ENCODE measurements at regions not wholly inside any gene's neighbourhood (a gene's known extent, or its start where the extent isn't known, plus 50 kb on each side); places are given as distances from the start of the nearest gene placed in this dataset.
"Not testable (repeated sequence)": the region's sequence is repeated elsewhere in the genome, so short reads cannot be mapped to it uniquely, and the experiment has no call there.

DNA sequence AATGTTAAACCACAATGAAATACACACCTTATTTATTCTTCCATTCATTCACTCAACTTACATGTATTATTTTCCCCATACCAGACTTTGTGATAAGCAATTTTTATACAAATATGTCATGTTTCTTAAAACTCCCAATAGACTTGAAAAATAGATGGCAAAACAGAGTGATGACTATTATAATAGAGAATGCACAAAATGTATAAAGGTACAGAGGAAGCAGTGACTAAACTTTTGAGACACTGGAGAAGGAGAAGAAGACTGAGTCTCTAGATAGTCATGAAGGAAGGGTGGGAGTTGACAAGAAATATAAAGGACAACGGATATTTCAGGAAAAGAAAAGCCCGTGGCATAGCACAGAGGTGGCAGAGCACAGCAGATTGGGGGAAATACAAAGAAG, 198.1 kb upstream of the SLC39A10 start:
- no peak for DNase-seq (ENCODE audit: low spot score)

DNA sequence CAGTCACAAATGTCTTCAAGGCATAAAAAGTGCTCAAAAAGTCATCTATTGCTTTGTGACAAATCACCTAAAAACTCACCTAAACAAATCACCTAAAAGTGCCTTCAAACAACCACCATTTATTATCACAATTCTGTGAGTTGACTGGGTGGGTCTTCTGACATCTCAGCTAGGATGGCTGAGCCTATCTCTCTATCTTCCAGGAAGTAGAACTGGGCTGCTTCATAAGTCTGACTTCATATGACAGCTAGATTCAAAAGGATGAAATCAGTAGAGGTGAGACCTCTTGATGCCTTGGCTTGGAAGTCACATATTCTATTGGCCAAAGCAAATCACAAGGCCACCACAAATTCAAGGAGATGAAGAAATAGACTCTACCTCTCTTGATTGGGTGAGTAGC, 199.2 kb upstream of the SLC39A10 start:
- no peak for DNase-seq (ENCODE audit: low spot score)

DNA sequence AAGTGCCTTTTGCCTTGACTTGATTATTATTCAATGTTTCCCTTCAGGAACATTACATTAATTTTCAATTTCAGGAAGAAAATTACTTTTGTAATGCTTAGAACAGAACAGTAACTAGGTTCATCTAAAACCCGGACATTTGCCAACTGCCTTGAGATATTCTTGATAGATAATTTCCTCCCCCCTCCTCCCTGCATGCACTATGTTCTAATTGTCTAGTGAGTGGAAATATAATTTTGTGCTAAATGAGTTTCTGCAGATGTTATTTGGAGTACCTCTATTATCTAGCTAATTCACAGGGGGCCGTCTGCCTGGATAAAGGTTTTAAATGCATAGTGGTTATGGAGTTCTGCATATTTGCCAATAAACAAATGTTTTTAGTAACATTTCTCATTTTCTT, 200.3 kb upstream of the SLC39A10 start:
- no peak for DNase-seq (ENCODE audit: low spot score)

- no peak for DNase-seq (ENCODE audit: low spot score)
Observed at GRCh38 chr2:195451160-195451559, 205.9 kb upstream of the SLC39A10 start.

- no peak for DNase-seq (ENCODE audit: low spot score)
Observed at GRCh38 chr2:195450552-195451113, 206.4 kb upstream of the SLC39A10 start.

DNA sequence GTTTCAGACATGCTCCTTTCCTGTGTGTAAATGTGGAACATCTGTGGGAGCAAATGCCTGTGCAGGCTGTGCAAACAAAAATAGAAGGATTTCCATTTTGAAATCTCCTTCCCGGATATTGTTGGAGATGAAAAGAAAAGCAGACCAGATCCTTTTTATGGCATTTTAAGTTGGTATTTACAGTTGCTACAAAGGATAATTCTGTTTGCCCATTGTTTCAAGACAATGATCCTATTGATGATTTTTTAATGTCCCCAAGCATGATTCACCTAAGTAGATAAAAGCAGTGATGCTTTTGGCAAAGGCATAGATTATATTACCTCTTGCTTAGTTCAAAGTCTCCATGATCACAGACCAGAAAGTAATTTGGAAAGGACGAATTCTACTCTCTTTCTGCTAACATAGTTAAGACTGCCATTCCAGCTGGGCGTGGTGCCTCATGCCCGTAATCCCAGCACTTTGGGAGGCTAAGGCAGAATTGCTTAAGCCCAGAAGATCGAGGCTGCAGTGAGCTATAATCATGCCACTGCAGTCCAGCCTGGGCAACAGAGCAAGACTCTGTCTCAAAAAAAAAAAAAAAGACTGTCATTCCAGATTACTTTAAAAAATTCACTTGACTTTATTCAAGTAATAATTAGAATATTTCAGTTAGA, 209.6 kb upstream of the SLC39A10 start:
- no peak for DNase-seq (ENCODE audit: low spot score)

- DNase-seq (ENCODE audit: low spot score), result no peak
Observed at GRCh38 chr2:195445639-195446038, 211.4 kb upstream of the SLC39A10 start.

DNA sequence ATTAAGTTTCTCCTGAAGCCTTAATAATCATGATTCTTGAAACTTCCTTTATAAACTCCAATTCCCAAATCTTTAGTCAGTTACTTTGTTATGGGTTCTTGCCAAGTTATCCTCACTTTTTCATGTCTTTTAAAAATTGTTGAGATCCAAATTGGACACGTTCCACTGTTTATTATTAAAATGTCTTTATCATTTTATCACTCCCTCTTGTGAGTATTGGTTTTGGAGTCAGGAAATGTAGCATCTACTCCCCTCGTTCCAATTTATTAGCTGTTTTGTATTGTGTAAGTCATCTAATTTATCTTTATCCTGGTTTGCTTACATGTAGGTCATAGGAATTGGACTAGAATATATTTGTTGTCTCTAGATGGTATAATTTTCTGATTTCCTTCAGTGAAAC, 213.1 kb upstream of the SLC39A10 start:
- DNase-seq (ENCODE audit: low spot score), result no peak

DNA sequence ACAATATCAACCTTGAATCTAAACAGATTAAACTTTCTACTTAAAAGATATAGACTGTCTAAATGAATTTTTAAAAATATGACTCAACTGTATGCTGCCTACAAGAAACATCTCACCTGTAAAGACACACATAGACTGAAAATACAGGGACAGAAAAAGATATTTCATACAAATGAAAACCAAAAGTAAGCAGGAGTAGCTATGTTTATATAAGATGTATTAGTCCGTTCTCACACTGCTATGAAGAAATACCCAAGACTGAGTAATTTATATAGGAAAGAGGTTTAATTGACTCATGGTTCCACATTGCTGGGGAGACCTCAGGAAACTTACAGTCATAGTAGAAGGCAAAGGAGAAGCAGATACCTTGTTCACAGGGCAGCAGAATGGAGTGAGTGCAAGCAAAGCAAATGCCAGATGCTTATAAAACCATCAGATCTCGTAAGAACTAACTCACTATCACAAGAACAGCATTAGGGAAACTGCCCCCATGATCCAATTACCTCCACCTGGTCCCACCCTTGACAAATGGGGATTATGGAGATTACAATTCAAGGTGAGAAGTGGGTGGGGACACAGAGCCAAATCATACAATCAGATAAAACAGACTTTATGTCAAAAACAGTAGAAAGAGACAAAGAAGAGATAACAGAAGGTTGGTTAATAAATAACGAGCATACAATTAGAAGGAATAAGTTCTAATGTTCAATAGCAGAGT, 214.4 kb upstream of the SLC39A10 start:
- no peak for DNase-seq (ENCODE audit: low spot score)

DNA sequence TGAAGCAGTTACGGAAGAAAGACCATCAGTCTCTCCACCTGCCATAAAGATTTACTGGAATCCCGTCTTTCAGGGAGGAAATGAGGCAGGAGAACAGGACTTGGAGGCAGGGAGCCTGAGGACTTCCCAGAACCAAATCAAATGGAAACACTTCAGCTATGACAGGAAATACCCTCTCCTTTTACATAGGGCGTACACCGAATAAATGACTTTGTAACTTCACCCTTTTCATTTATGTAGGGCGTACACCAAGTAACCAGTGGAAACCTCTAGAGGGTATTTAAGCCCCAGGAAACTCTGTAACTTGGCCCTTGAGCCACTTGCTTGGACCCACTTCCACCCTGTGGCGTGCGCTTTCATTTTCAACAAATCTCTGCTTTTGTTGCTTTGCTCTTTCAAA, 218.3 kb upstream of the SLC39A10 start:
- DNase-seq (ENCODE audit: low spot score), result no peak

GRCh38 chr2:195437521-195437920, 219.5 kb upstream of the SLC39A10 start:
- DNase-seq (ENCODE audit: low spot score), result no peak

- no peak for DNase-seq (ENCODE audit: low spot score)
Observed at GRCh38 chr2:195434346-195434745, 222.7 kb upstream of the SLC39A10 start.

DNA sequence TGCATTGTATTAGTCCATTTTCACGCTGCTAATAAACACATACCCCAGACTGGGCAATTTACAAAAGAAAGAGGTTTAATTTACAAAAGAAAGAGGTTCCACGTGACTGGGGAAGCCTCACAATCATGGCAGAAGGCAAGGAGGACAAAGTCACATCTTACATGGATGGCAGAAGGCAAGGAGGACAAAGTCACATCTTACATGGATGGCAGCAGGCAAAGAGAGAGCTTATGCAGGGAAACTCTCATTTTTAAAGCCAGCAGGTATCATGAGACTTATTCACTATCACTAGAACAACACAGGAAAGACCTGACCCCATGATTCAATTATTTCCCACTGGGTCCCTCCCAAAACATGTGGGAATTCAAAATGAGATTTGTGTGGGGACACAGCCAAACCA, 223.3 kb upstream of the SLC39A10 start:
- not testable (repeated sequence) for DNase-seq (ENCODE audit: low spot score)

GRCh38 chr2:195428673-195429072, 228.4 kb upstream of the SLC39A10 start:
- DNase-seq (ENCODE audit: low spot score), result no peak

DNA sequence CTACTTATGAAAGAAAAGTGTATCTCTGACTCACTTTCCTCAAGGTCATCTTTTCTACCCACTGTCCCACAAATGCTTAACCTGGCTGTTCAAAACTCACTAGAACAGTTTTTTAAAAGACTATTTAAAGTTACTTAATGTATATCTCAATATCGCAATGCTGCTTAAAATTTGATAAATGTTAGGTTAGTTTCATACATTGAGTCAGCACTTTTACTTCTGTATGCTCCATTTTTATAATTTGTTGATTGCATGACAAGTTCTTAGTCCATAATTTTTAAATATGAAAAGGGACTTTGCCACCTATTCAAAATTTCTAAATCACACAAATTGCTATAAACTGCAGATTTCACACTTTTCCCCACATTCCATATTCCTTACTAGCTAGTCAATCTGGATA, 231.7 kb upstream of the SLC39A10 start:
- DNase-seq (ENCODE audit: low spot score), result no peak

- no peak for DNase-seq (ENCODE audit: low spot score)
Observed at GRCh38 chr2:195419033-195419432, 238.0 kb upstream of the SLC39A10 start.

GRCh38 chr2:195414537-195415100, 242.4 kb upstream of the SLC39A10 start:
- no peak for DNase-seq (ENCODE audit: low spot score)

DNA sequence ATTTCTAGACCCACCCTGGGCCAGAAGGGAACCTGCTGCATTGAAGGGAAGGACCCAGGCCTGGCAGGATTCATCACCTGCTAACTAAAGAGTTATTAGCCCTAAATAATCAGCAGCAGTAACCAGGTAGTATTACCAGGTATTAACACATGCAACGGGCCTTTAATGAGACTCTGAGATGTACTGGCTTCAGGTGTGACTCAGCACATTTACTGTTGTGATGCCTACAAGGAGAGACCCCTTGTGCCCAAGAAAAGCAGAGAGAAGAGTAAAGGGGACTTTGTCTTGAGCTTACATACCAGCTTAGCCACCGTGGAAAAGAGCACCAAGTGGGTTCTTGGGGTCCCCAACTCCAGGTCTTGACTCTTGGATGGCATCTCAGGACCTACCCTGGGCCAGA, 243.1 kb upstream of the SLC39A10 start:
- no peak for DNase-seq (ENCODE audit: low spot score)

- no peak for DNase-seq (ENCODE audit: low spot score)
Observed at GRCh38 chr2:195413422-195413821, 243.6 kb upstream of the SLC39A10 start.

GRCh38 chr2:195411219-195411687, 245.8 kb upstream of the SLC39A10 start:
- DNase-seq (ENCODE audit: low spot score), result no peak

- no peak for DNase-seq (ENCODE audit: low spot score)
Observed at GRCh38 chr2:195410074-195410671, 246.9 kb upstream of the SLC39A10 start.

DNA sequence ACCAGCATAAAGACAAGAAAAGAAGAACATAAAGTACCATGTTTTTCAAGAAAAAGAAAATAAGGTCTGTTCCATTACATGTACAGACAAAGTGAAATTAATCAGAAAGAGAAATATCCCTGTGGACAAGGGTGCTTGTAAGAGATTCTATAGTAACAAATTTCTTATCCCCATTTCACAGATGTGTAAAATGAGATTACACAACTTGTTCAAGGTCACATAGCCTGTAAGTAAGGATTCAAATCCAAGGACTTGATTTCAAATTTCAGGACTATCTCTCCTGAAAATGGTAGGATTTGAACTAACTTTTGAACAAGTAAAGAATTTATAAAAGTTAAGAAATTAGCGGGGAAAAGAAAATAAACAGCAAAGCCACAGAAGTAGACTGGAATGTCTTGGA, 248.2 kb upstream of the SLC39A10 start:
- no peak for DNase-seq (ENCODE audit: low spot score)

DNA sequence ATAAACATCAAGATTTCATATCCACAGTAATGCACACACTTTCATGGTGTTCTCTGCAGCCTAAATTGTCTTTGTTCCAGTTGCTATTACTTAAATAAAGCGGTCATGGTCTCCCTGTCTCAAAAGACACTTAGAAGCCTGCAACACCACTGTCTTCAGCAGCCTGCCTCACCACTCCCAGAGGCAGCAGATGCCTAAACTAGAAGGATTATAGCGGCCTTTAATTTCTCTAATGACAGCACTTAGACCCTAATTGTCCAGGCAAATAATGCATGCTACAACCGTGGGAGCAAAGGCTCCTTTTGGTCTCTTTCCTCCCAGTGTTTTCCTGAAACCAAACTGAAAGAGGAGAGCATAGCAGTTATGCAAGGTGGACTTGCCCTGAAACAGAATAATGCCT, 248.8 kb upstream of the SLC39A10 start:
- DNase-seq (ENCODE audit: low spot score), result no peak

Measured in germinal center (tissue), 1 donor.